ENCODE measurements at regions not wholly inside any gene's neighbourhood (a gene's known extent, or its start where the extent isn't known, plus 50 kb on each side); places are given as distances from the start of the nearest gene placed in this dataset.

- no peak for TF ChIP-seq PBX3 (IDR thresholded peaks at IDR 0.05)
- TF ChIP-seq, protein P1, sequence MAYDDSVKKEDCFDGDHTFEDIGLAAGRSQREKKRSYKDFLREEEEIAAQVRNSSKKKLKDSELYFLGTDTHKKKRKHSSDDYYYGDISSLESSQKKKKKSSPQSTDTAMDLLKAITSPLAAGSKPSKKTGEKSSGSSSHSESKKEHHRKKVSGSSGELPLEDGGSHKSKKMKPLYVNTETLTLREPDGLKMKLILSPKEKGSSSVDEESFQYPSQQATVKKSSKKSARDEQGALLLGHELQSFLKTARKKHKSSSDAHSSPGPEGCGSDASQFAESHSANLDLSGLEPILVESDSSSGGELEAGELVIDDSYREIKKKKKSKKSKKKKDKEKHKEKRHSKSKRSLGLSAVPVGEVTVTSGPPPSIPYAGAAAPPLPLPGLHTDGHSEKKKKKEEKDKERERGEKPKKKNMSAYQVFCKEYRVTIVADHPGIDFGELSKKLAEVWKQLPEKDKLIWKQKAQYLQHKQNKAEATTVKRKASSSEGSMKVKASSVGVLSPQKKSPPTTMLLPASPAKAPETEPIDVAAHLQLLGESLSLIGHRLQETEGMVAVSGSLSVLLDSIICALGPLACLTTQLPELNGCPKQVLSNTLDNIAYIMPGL (CRISPR knock-in tag; IDR thresholded peaks at IDR 0.05; ENCODE audit: borderline replicate concordance), result no peak
- TF ChIP-seq RFX5 (IDR thresholded peaks at IDR 0.05), result no peak
- no peak for TF ChIP-seq POLR2A (IDR thresholded peaks at IDR 0.05; ENCODE audit: low read length)
- no peak for TF ChIP-seq CTCF (IDR thresholded peaks at IDR 0.05)
- TF ChIP-seq USF2 (IDR thresholded peaks at IDR 0.05), result no peak
- TF ChIP-seq BCL3 (IDR thresholded peaks at IDR 0.05), result no peak
- TF ChIP-seq ZC3H11A (IDR thresholded peaks at IDR 0.05), result no peak
- TF ChIP-seq SREBF2 (IDR thresholded peaks at IDR 0.05), result no peak
- TF ChIP-seq REST (IDR thresholded peaks at IDR 0.05), result no peak
- no peak for TF ChIP-seq ESRRA (IDR thresholded peaks at IDR 0.05; ENCODE audit: borderline replicate concordance, low read length)
- no peak for TF ChIP-seq NFE2L2 (conservative IDR thresholded peaks at IDR 0.05; ENCODE audit: low read length)
- TF ChIP-seq MAX (IDR thresholded peaks at IDR 0.05), result no peak
- no peak for TF ChIP-seq EP300 (IDR thresholded peaks at IDR 0.05)
Measured at GRCh38 chr10:8316284-8316683, 261.8 kb downstream of the GATA3 start.
